Fibroblast of lung (primary cell): ENCODE measurements at regions not wholly inside any gene's neighbourhood (a gene's known extent, or its start where the extent isn't known, plus 50 kb on each side); places are given as distances from the start of the nearest gene placed in this dataset.
A peak's percentile ranks its signal among the peaks of the same experiment; 100 is the strongest.

ENCODE experiments used
- DNase-seq, 2 donors: peaks; one replicate each; pipeline versions ENCODE4 v3.0.0 to v3.0.0-alpha.2; 2010; ENCODE audit warnings: low read depth in 2 of 2
- H2AFZ ChIP-seq: 2 replicates; pipeline ENCODE4 v1.5.1; 2012; ENCODE audit warnings: low read length, control low read depth, inconsistent platforms
- H3K27ac ChIP-seq: 2 replicates; pipeline ENCODE4 v1.5.1; 2011; ENCODE audit warnings: low read length, control low read depth; ENCODE audit not compliant: insufficient read depth
- H3K27me3 ChIP-seq: 2 replicates; pipeline ENCODE4 v1.5.1; 2011; ENCODE audit warnings: mild to moderate bottlenecking, low read length; ENCODE audit not compliant: control insufficient read depth, insufficient read depth
- H3K36me3 ChIP-seq: 2 replicates; pipeline ENCODE4 v1.5.1; 2011; ENCODE audit warnings: low read length; ENCODE audit not compliant: control insufficient read depth, insufficient read depth
- H3K4me1 ChIP-seq: 2 replicates; pipeline ENCODE4 v1.5.1; 2011; ENCODE audit warnings: low read length; ENCODE audit not compliant: control insufficient read depth, insufficient read depth; ENCODE audit errors: extremely low read depth
- H3K4me2 ChIP-seq: 2 replicates; pipeline ENCODE4 v1.5.1; 2011; ENCODE audit warnings: low read length, control low read depth; ENCODE audit not compliant: insufficient read depth; ENCODE audit errors: extremely low read depth
- H3K4me3 ChIP-seq, 4 experiments: fragments of 200-600 bp in 1 of 4; sonication (generic) in 1 of 4; replicated peaks in 1 of 4; 2 replicates each; pipeline ENCODE4 v1.5.1; 2011 to 2016; ENCODE audit warnings: low read length in 4 of 4, low read depth in 3 of 4, mild to moderate bottlenecking in 3 of 4, control low read depth in 2 of 4, inconsistent platforms in 1 of 4, mixed read lengths in 1 of 4; ENCODE audit not compliant: insufficient read depth in 1 of 4; ENCODE audit errors: control extremely low read depth in 1 of 4
- H3K79me2 ChIP-seq: 2 replicates; pipeline ENCODE4 v1.5.1; 2012; ENCODE audit warnings: mild to moderate bottlenecking, low read length, inconsistent platforms; ENCODE audit not compliant: control insufficient read depth, insufficient read depth
- H3K9ac ChIP-seq: 2 replicates; pipeline ENCODE4 v1.5.1; 2011; ENCODE audit warnings: mild to moderate bottlenecking, low read length, control low read depth; ENCODE audit not compliant: insufficient read depth
- H3K9me3 ChIP-seq: 2 replicates; pipeline ENCODE4 v1.5.1; 2012; ENCODE audit warnings: low read depth, low read length; ENCODE audit not compliant: control insufficient read depth, insufficient read depth
- H4K20me1 ChIP-seq: 2 replicates; pipeline ENCODE4 v1.5.1; 2011; ENCODE audit warnings: low read length; ENCODE audit not compliant: control insufficient read depth, insufficient read depth; ENCODE audit errors: extremely low read depth
- EZH2 ChIP-seq: IDR thresholded peaks from 2 replicates; pipeline ENCODE4 v1.5.1; 2012; ENCODE audit warnings: low read length, control low read depth, mild to moderate bottlenecking; ENCODE audit errors: missing control alignments
- TF ChIP-seq, protein P1 (sequence below), 2 donors: IDR thresholded peaks in 1 of 2; conservative IDR thresholded peaks in 1 of 2; 1 replicate in 1 of 2; 2 replicates in 1 of 2; pipeline ENCODE4 v1.5.1; 2011 to 2012; ENCODE audit warnings: low read length in 2 of 2, control low read depth in 1 of 2, inconsistent platforms in 1 of 2, low read depth in 1 of 2, mild to moderate bottlenecking in 1 of 2

DNA sequence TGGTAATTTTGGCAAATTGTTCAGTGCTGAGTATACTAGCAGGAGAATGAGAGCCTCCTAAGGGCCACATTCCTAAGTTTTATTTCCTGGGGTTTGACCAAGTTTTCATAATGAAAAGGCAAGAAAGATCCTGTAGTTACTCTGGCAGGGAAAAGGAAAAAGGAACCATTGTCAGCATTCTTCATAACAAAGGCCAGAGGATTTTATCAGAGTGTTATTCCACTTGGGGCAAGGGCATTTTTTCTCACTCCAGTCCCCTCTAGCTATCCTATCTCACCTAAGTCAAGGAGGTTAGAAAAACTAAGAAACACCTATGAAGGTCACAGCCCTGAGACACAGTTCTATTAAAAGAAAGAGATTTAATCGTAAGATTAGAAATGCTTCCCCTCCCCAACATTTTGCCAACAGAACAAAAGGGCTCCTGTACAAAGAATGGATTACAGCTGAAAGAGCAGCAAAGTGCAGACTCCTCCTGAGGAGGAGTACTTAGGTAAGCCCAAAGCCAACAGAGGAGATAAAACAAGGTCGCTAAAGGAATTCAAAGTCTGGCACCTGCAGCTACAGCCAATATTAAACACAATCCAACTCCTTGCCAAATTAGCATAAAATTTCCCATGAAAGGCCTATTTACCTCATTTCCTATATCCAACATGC, 162.4 kb downstream of the GALC start:
- no peaks in the 10 kb centered on the region for H3K79me2 ChIP-seq
- no peak for DNase-seq
- H4K20me1 ChIP-seq: no peaks in the 10 kb centered on the region
- H3K9me3 ChIP-seq: no peaks in the 10 kb centered on the region
- H3K36me3 ChIP-seq: no peaks in the 10 kb centered on the region
- H2AFZ ChIP-seq: no peak overlapping the region
- TF ChIP-seq EZH2: no peak
- TF ChIP-seq, protein P1, sequence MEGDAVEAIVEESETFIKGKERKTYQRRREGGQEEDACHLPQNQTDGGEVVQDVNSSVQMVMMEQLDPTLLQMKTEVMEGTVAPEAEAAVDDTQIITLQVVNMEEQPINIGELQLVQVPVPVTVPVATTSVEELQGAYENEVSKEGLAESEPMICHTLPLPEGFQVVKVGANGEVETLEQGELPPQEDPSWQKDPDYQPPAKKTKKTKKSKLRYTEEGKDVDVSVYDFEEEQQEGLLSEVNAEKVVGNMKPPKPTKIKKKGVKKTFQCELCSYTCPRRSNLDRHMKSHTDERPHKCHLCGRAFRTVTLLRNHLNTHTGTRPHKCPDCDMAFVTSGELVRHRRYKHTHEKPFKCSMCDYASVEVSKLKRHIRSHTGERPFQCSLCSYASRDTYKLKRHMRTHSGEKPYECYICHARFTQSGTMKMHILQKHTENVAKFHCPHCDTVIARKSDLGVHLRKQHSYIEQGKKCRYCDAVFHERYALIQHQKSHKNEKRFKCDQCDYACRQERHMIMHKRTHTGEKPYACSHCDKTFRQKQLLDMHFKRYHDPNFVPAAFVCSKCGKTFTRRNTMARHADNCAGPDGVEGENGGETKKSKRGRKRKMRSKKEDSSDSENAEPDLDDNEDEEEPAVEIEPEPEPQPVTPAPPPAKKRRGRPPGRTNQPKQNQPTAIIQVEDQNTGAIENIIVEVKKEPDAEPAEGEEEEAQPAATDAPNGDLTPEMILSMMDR (conservative IDR thresholded peaks at IDR 0.05 in 1 of 2, IDR thresholded peaks at IDR 0.05 in 1 of 2; ENCODE audit: low read depth in 1 of 2, low read length in 2 of 2): no peak
- H3K4me1 ChIP-seq: no peaks in the 10 kb centered on the region
- H3K4me2 ChIP-seq: no peak overlapping the region
- H3K4me3 ChIP-seq: no peak overlapping the region
- H3K27me3 ChIP-seq: no peaks in the 10 kb centered on the region
- no peak overlapping the region for H3K27ac ChIP-seq
- H3K9ac ChIP-seq: no peak overlapping the region

DNA sequence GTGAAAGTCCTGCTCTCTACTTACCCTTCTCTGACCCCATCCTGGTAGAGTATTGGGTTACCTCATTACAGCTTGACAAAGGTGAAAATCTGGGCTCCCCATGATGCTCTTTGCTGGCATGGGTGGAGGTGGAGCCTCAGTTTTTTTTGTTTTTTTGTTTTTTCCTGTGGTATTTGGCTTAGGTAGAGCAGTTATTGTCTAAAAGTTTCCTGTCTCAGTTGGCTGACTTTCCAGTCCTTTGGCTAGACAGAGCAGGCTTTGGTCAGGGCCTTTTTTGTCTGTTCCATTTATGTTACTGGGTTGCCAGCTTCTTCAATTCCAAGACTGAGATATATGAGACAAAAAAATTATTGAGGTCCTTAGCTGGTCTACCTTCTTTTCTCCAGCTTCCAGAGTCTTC, 163.4 kb downstream of the GALC start:
- no peak overlapping the region for H2AFZ ChIP-seq
- no peaks in the 10 kb centered on the region for H3K27me3 ChIP-seq
- TF ChIP-seq, protein P1 (conservative IDR thresholded peaks at IDR 0.05 in 1 of 2, IDR thresholded peaks at IDR 0.05 in 1 of 2; ENCODE audit: low read depth in 1 of 2, low read length in 2 of 2): no peak
- no peak for TF ChIP-seq EZH2
- no peak overlapping the region for H3K4me2 ChIP-seq
- H3K9ac ChIP-seq: no peak overlapping the region
- no peak overlapping the region for H3K27ac ChIP-seq
- no peaks in the 10 kb centered on the region for H3K79me2 ChIP-seq
- H3K36me3 ChIP-seq: no peaks in the 10 kb centered on the region
- no peak for DNase-seq
- no peaks in the 10 kb centered on the region for H4K20me1 ChIP-seq
- no peaks in the 10 kb centered on the region for H3K9me3 ChIP-seq
- no peak overlapping the region for H3K4me3 ChIP-seq
- H3K4me1 ChIP-seq: no peaks in the 10 kb centered on the region

- TF ChIP-seq EZH2: no peak
- TF ChIP-seq, protein P1 (conservative IDR thresholded peaks at IDR 0.05 in 1 of 2, IDR thresholded peaks at IDR 0.05 in 1 of 2; ENCODE audit: low read depth in 1 of 2, low read length in 2 of 2): no peak
- DNase-seq: peak in 1 of 2 donors; percentile 3
- no peaks in the 10 kb centered on the region for H3K36me3 ChIP-seq
Measured at GRCh38 chr14:87824266-87824665, 168.7 kb downstream of the GALC start.

More at GRCh38 chr14:87824266-87824665, 168.7 kb downstream of the GALC start:
- Histone ChIP-seq H3K4me2 (no peak overlapping the region), H3K9ac (no peak overlapping the region), H3K4me1 (no peaks in the 10 kb centered on the region), H3K79me2 (no peaks in the 10 kb centered on the region), H3K9me3 (no peaks in the 10 kb centered on the region), H3K27ac (no peak overlapping the region), H3K4me3 (no peak overlapping the region), H4K20me1 (no peaks in the 10 kb centered on the region), H3K27me3 (no peaks in the 10 kb centered on the region), H2AFZ (no peak overlapping the region)
